T-helper 2 cell treated with Interferon-gamma antibody and Interleukin-4, amounts not matched to agents 5 μg/mL and 100 μg/mL, for 36 hours (primary cell): ENCODE measurements at regions not wholly inside any gene's neighbourhood (a gene's known extent, or its start where the extent isn't known, plus 50 kb on each side); places are given as distances from the start of the nearest gene placed in this dataset.
"Not testable (repeated sequence)": the region's sequence is repeated elsewhere in the genome, so short reads cannot be mapped to it uniquely, and the experiment has no call there.

ENCODE experiments used
- DNase-seq: peaks from one replicate; pipeline ENCODE4 v3.0.0; 2021; ENCODE audit warnings: low spot score
- H3K27ac Mint-ChIP-seq: one replicate; pipeline ENCODE4 v1.8.0; 2021; ENCODE audit warnings: mild to moderate bottlenecking, mixed read lengths
- H3K27me3 Mint-ChIP-seq: one replicate; pipeline ENCODE4 v1.8.0; 2021; ENCODE audit warnings: low read depth, mixed read lengths
- H3K36me3 Mint-ChIP-seq: one replicate; pipeline ENCODE4 v1.8.0; 2021; ENCODE audit warnings: low read depth, mixed read lengths
- H3K4me1 Mint-ChIP-seq: one replicate; pipeline ENCODE4 v1.8.0; 2021; ENCODE audit warnings: low read depth, mixed read lengths
- H3K4me3 Mint-ChIP-seq: one replicate; pipeline ENCODE4 v1.8.0; 2022; ENCODE audit warnings: mild to moderate bottlenecking, moderate library complexity, mixed read lengths
- H3K9me3 Mint-ChIP-seq: one replicate; pipeline ENCODE4 v1.8.0; 2021; ENCODE audit warnings: mixed read lengths

- H3K27me3 Mint-ChIP-seq: no peaks in the 10 kb centered on the region
- no peak overlapping the region for H3K27ac Mint-ChIP-seq
- H3K36me3 Mint-ChIP-seq: no peaks in the 10 kb centered on the region
- DNase-seq: no peak
- H3K4me3 Mint-ChIP-seq: no peak overlapping the region
- no peaks in the 10 kb centered on the region for H3K9me3 Mint-ChIP-seq
- no peaks in the 10 kb centered on the region for H3K4me1 Mint-ChIP-seq
Observed at GRCh38 chr6:10078581-10078980, 336.3 kb downstream of the TFAP2A start.

GRCh38 chr6:10074726-10075125, 340.1 kb downstream of the TFAP2A start:
- not testable (repeated sequence) for H3K4me3 Mint-ChIP-seq, H3K9me3 Mint-ChIP-seq

GRCh38 chr6:10073341-10073740, 341.5 kb downstream of the TFAP2A start:
- no peaks in the 10 kb centered on the region for H3K27me3 Mint-ChIP-seq
- H3K27ac Mint-ChIP-seq: no peak overlapping the region
- DNase-seq: no peak
- no peaks in the 10 kb centered on the region for H3K9me3 Mint-ChIP-seq
- no peak overlapping the region for H3K4me3 Mint-ChIP-seq
- H3K4me1 Mint-ChIP-seq: no peaks in the 10 kb centered on the region
- H3K36me3 Mint-ChIP-seq: no peaks in the 10 kb centered on the region

More at GRCh38 chr6:10074726-10075125, 340.1 kb downstream of the TFAP2A start:
- H3K27me3 Mint-ChIP-seq, H3K4me1 Mint-ChIP-seq, H3K36me3 Mint-ChIP-seq, H3K27ac Mint-ChIP-seq, DNase-seq: not testable (repeated sequence)

DNA sequence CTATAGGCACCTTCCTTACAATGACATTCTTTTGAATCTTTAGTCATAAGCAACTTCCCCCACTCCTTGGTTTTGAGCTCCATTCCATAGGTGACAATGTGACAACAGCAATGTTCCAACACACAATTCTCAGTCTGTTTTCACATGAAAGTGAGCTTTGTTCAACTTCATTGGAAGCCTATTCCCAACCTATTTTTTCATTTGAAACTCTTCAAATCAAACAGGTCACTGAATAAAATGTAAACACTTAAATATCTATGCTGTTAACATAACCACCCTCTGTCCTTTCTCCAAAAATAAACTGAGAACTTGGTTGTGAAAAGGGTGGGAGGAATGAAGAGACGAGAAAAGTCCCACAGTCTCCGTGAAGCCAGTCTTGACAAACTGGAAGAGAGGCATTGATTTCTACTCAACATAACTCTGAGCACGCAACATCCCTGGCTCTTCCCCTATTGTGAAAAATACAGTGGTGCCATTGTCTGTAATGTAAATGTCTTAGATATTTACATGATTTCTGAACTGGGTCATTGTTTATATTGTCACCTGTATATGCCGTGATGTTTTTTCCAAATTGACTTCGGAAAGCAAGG, 343.1 kb downstream of the TFAP2A start:
- H3K27ac Mint-ChIP-seq: no peak overlapping the region
- no peak for DNase-seq
- no peaks in the 10 kb centered on the region for H3K4me1 Mint-ChIP-seq
- no peak overlapping the region for H3K4me3 Mint-ChIP-seq
- no peaks in the 10 kb centered on the region for H3K36me3 Mint-ChIP-seq
- no peaks in the 10 kb centered on the region for H3K27me3 Mint-ChIP-seq
- H3K9me3 Mint-ChIP-seq: no peaks in the 10 kb centered on the region

DNA sequence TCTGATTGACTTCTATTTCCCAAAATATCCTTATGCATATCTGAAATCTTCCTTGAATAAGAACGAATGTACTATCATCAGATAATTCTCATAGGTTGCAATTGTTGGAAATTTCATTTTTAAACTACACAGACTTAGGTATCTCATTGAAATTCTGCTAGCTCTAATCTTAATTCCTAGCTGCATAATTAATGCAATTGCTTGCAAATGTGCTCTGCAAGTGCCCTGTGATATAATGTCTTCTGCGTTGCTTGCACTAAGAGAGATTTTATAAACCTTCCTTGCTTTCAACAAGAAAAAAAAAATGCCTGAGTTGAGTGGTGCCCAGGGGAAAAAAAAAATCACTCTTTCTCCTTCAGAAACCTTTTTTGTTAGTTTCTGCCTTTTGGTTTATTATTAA, 354.9 kb downstream of the TFAP2A start:
- Mint-ChIP-seq H3K36me3 (no peaks in the 10 kb centered on the region), H3K4me3 (no peak overlapping the region), H3K4me1 (no peaks in the 10 kb centered on the region), H3K27ac (no peak overlapping the region), H3K27me3 (no peaks in the 10 kb centered on the region), H3K9me3 (no peaks in the 10 kb centered on the region)
- no peak for DNase-seq

- no peak for DNase-seq
- H3K4me1 Mint-ChIP-seq: no peaks in the 10 kb centered on the region
- H3K27ac Mint-ChIP-seq: no peak overlapping the region
- H3K9me3 Mint-ChIP-seq: peaks cover 8% of the 10 kb centered on the region
- no peak overlapping the region for H3K4me3 Mint-ChIP-seq
- H3K27me3 Mint-ChIP-seq: no peaks in the 10 kb centered on the region
- H3K36me3 Mint-ChIP-seq: no peaks in the 10 kb centered on the region
Observed at GRCh38 chr6:10054672-10055071, 360.2 kb downstream of the TFAP2A start.

DNA sequence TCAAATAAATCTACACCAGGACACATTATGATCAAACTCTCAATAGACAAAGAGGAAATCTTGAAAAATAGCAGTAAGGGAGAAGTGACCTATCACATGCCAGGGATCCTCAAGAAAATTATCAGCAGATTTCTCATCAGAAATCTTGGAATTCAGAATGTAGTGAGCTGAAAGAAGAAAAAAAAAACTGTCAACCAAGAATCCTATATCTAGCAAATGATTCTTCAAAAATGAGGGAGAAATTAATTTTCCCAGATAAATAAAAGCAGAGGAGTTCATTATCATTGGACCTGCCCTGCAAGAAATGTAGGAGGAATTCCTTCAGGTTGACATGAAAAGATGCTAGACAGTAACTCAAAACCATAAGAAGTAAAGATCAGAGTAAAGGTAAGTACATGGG, 363.6 kb downstream of the TFAP2A start:
- peaks cover 8% of the 10 kb centered on the region for H3K9me3 Mint-ChIP-seq
- no peaks in the 10 kb centered on the region for H3K27me3 Mint-ChIP-seq
- DNase-seq: no peak
- no peak overlapping the region for H3K27ac Mint-ChIP-seq
- H3K4me3 Mint-ChIP-seq: no peak overlapping the region
- no peaks in the 10 kb centered on the region for H3K36me3 Mint-ChIP-seq
- H3K4me1 Mint-ChIP-seq: no peaks in the 10 kb centered on the region

DNA sequence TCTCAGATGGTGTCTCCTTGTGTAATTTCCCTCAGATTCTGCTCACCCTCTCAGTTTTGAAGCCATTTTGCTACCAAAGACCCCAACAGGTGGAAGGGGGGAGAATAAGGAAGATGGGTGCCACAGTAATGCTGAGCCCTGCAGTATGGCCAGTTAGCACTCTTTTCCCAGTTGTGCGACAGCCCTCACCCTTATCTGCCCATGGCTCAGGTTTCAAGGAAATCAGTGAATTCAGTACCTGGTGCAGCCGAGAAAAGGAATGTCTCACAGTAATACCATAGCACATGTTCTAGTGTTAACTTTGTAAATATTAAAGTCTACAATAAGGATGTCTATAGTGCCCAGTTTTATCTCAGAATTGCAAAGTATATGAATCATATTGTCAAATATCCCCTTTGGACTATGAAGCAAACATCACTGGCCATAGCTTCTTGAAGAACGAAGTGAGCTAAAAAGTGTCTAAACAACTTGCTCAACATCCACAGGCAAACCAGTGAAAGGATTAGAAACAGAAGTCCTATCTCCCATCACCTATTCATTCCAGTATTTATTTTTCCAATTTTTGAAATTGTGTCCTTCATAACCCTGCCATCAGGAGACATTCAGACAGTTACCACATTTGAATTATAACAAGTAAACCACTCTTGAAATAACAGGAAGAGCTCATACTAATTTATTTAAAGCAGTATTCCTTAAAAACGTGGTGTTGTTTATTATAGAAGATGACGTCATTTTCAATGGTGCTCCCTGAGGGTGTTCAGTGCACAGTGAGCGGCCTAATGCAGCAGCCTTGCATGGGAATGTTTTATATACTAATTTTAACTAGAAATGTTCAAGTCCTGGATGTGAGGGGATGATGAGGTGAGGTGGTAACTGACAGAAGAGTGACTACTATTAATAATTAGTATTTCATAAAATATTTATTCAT, 366.2 kb downstream of the TFAP2A start:
- Mint-ChIP-seq H3K27ac (no peak overlapping the region), H3K27me3 (no peaks in the 10 kb centered on the region), H3K4me1 (no peaks in the 10 kb centered on the region), H3K36me3 (no peaks in the 10 kb centered on the region), H3K4me3 (no peak overlapping the region), H3K9me3 (peaks cover 8% of the 10 kb centered on the region)
- DNase-seq: no peak

DNA sequence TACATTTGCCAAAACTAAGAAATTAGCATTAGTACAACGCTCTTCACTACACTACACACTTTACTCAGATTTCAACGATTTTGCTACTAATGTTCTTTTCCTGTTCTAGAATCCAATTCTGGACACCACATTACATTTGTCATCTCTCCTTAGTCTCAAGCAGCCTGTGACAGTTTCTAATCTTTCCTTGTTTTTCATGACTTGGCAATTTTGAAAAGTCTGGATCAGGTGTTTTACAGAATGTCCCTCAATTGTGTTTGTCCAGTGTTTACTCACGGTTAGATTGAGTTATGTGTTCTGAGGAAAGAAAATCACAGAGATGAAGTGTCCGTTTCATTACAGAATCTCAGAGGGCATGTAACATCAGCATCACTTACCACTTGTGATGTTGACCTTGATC, 372.6 kb downstream of the TFAP2A start:
- Mint-ChIP-seq H3K4me1 (no peaks in the 10 kb centered on the region), H3K4me3 (no peak overlapping the region), H3K36me3 (no peaks in the 10 kb centered on the region), H3K27ac (no peak overlapping the region), H3K27me3 (no peaks in the 10 kb centered on the region), H3K9me3 (no peaks in the 10 kb centered on the region)
- no peak for DNase-seq

DNA sequence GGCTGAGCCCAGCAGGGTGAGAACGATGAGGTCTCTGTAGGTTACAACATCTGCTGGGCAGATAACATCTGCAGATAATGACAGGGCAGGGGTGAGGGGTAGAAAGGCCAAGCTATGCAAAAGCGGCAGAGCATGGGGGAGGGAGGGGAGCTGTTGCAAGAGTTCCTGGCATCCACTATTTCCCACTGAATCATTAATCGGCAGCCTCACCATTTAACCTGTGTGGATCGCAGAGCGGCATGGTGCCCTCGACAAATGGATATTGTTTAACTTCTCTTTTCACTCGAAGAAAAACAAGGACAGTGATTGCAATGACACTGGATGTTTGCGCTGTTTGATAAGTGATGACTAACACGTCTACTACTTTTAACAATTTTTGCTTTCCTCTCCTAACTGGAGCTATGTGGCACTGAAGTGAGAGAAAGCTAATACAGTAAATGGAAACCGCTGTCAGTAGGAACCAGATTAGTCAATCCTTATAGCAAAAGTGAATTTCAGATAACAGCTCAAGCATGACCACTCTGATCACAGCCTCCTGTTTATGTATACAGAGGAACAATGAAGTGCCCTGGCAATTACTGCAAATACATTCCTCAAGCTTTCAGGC, 381.5 kb downstream of the TFAP2A start:
- H3K27me3 Mint-ChIP-seq: no peaks in the 10 kb centered on the region
- H3K27ac Mint-ChIP-seq: no peak overlapping the region
- no peak overlapping the region for H3K4me3 Mint-ChIP-seq
- no peaks in the 10 kb centered on the region for H3K9me3 Mint-ChIP-seq
- H3K36me3 Mint-ChIP-seq: no peaks in the 10 kb centered on the region
- H3K4me1 Mint-ChIP-seq: no peaks in the 10 kb centered on the region
- no peak for DNase-seq

DNA sequence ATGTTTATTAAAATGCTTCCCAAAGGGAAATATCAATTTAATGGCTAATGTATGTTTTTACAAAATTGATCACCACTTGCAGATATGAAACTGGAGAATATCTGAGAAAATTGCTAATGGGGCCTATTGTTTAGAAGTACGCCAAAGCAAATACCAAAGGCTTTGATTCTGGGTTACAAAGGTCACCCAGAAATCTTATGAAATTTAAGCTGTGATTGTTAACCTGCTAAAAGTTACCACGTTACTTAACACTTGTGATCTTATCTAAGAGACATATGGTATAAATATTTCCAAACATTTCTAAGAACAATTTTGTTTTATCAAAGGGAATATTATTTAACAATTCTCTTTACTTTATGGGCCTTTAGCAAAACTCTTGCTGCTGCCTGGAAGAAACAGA, 383.3 kb downstream of the TFAP2A start:
- no peaks in the 10 kb centered on the region for H3K4me1 Mint-ChIP-seq
- H3K27ac Mint-ChIP-seq: no peak overlapping the region
- no peaks in the 10 kb centered on the region for H3K9me3 Mint-ChIP-seq

DNA sequence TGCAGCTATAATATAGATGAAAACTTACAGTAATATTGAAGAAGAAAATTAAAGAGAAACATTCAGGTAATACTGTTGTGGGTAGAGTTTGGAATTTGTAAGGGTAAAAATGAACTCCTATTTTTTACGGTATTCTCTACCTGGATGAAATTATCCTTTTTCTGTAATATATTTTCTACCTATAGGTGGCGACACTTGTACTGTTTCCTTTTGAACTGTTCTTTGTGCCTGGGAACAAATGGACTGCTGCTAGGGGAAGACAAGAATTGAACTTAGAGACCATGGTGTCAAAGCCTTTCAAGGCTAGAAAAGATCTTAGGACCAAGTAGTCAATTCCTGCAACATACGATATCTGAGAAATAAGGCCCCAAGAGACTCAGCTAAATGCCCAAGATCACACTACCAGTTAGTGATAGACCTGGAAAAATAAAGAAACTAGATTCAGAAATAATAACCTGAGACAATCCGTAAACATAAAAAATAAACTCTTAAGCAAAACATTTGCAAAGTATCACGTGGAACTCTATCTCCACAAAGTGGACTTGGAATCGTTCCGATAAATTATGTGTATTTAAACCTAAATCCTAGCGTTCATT, 383.8 kb downstream of the TFAP2A start:
- Mint-ChIP-seq H3K9me3 (no peaks in the 10 kb centered on the region), H3K4me1 (no peaks in the 10 kb centered on the region), H3K4me3 (no peak overlapping the region), H3K36me3 (no peaks in the 10 kb centered on the region), H3K27me3 (no peaks in the 10 kb centered on the region), H3K27ac (no peak overlapping the region)
- DNase-seq: no peak

More for the DNA sequence above, 383.3 kb downstream of the TFAP2A start:
- Mint-ChIP-seq H3K4me3 (no peak overlapping the region), H3K27me3 (no peaks in the 10 kb centered on the region), H3K36me3 (no peaks in the 10 kb centered on the region)
- DNase-seq: no peak

DNA sequence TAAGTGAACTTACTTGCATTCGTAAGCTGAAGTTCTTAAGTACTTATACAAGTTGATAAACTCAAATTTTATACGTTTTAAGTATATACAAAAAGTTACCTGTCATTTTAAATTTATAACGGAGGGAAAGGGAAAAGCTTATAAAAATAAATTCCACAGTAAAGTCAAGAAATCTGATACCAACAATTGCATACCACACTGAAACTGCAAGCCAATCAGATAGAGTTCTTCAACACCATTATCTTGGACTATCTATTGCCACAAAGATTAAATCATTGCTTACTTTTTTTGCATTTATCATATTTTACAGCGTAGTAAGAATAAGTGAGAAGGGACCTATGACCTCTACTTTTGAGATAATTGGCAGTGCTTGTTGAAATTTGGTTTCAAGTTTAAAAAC, 386.7 kb downstream of the TFAP2A start:
- H3K27ac Mint-ChIP-seq: no peak overlapping the region
- no peak overlapping the region for H3K4me3 Mint-ChIP-seq
- no peaks in the 10 kb centered on the region for H3K4me1 Mint-ChIP-seq
- no peaks in the 10 kb centered on the region for H3K27me3 Mint-ChIP-seq
- no peaks in the 10 kb centered on the region for H3K9me3 Mint-ChIP-seq
- no peaks in the 10 kb centered on the region for H3K36me3 Mint-ChIP-seq
- no peak for DNase-seq

DNA sequence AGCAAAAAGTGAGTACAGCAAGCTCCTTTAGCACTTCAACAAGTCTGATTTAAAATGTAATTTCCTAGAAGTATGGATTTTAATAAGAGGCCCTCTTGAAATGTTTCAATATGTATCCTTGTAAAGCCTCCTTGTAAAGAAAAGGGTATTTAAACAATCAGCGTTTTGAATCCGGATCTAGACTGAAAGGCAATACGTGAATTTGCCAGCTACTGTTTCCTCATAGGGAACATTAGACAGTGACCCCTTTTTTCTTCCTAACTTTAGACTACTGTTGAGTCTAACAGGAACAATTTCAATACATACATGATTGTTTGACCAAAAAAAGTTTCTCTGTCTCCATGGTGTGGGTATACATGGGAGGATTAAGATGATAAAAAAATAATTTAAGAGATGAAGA, 395.0 kb downstream of the TFAP2A start:
- Mint-ChIP-seq H3K36me3 (no peaks in the 10 kb centered on the region), H3K27me3 (no peaks in the 10 kb centered on the region), H3K4me3 (no peak overlapping the region), H3K27ac (no peak overlapping the region), H3K4me1 (no peaks in the 10 kb centered on the region), H3K9me3 (no peaks in the 10 kb centered on the region)
- DNase-seq: no peak
